Right atrium auricular region (tissue), 2 donors: ENCODE measurements at regions not wholly inside any gene's neighbourhood (a gene's known extent, or its start where the extent isn't known, plus 50 kb on each side); places are given as distances from the start of the nearest gene placed in this dataset.
"Not testable (repeated sequence)": the region's sequence is repeated elsewhere in the genome, so short reads cannot be mapped to it uniquely, and the experiment has no call there.

Experiments
- DNase-seq: peaks from one replicate; pipeline ENCODE4 v3.0.0-alpha.2; 2019; ENCODE audit warnings: low spot score
- H3K27ac ChIP-seq, 2 donors: fragments of 200-600 bp; sonication (generic); 1 replicate in 1 of 2; 2 replicates in 1 of 2; pipeline ENCODE4 v1.5.1; 2016 to 2019
- H3K27me3 ChIP-seq, 2 donors: fragments of 200-600 bp; sonication (generic); one replicate each; pipeline versions ENCODE4 v1.5.1 to v1.6.0; 2017 to 2019
- H3K36me3 ChIP-seq: fragments of 200-600 bp; sonication (generic); one replicate; pipeline ENCODE4 v1.5.1; 2016
- H3K4me1 ChIP-seq, 2 donors: fragments of 200-600 bp; sonication (generic); one replicate each; pipeline versions ENCODE4 v1.5.1 to v1.6.0; 2017 to 2019
- H3K4me3 ChIP-seq, 2 donors: fragments of 200-600 bp; sonication (generic); 1 replicate in 1 of 2; 2 replicates in 1 of 2; pipeline ENCODE4 v1.5.1; 2017 to 2019; ENCODE audit warnings: mild to moderate bottlenecking in 1 of 2, moderate library complexity in 1 of 2
- H3K9me3 ChIP-seq, 2 donors: fragments of 200-600 bp; sonication (generic); one replicate each; pipeline ENCODE4 v1.5.1; 2019
- CTCF ChIP-seq, 2 donors: fragments of 200-600 bp; sonication (generic); IDR thresholded peaks; one replicate each; pipeline ENCODE4 v1.5.1; 2019; ENCODE audit warnings: antibody characterized with exemption in 2 of 2

- H3K9me3 ChIP-seq = no peaks in the 10 kb centered on the region
- H3K4me1 ChIP-seq = no peaks in the 10 kb centered on the region
- DNase-seq = no peak
- TF ChIP-seq CTCF (IDR thresholded peaks at IDR 0.05) = no peak
- H3K36me3 ChIP-seq = no peaks in the 10 kb centered on the region
- no peak overlapping the region for H3K4me3 ChIP-seq
- no peak overlapping the region for H3K27ac ChIP-seq
- no peaks in the 10 kb centered on the region for H3K27me3 ChIP-seq
Measured at GRCh38 chr4:28845158-28845557, 1875.0 kb upstream of the PCDH7 start.

GRCh38 chr4:28857028-28857427 is 1863.1 kb upstream of the PCDH7 start:
- not testable (repeated sequence) for H3K27me3 ChIP-seq, H3K36me3 ChIP-seq, DNase-seq, H3K27ac ChIP-seq, H3K9me3 ChIP-seq, H3K4me3 ChIP-seq, H3K4me1 ChIP-seq

GRCh38 chr4:28868841-28869240 is 1851.3 kb upstream of the PCDH7 start:
- no peak overlapping the region for H3K4me3 ChIP-seq
- H3K36me3 ChIP-seq = no peaks in the 10 kb centered on the region
- no peaks in the 10 kb centered on the region for H3K27me3 ChIP-seq
- TF ChIP-seq CTCF (IDR thresholded peaks at IDR 0.05) = no peak
- no peaks in the 10 kb centered on the region for H3K4me1 ChIP-seq
- H3K9me3 ChIP-seq = no peaks in the 10 kb centered on the region
- DNase-seq = no peak
- no peak overlapping the region for H3K27ac ChIP-seq

- DNase-seq = no peak
- Histone ChIP-seq H3K9me3 (no peaks in the 10 kb centered on the region), H3K4me1 (no peaks in the 10 kb centered on the region), H3K27me3 (no peaks in the 10 kb centered on the region), H3K36me3 (no peaks in the 10 kb centered on the region), H3K27ac (no peak overlapping the region), H3K4me3 (no peak overlapping the region)
- no peak for TF ChIP-seq CTCF (IDR thresholded peaks at IDR 0.05)
Measured at GRCh38 chr4:28879178-28879577, 1841.0 kb upstream of the PCDH7 start.

- Histone ChIP-seq H3K36me3 (no peaks in the 10 kb centered on the region), H3K4me3 (no peak overlapping the region)
- TF ChIP-seq CTCF (IDR thresholded peaks at IDR 0.05) = no peak
Measured at GRCh38 chr4:28879900-28880299, 1840.3 kb upstream of the PCDH7 start.

GRCh38 chr4:28883211-28883610 is 1837.0 kb upstream of the PCDH7 start:
- Histone ChIP-seq H3K9me3 (no peaks in the 10 kb centered on the region), H3K4me3 (no peak overlapping the region), H3K36me3 (no peaks in the 10 kb centered on the region), H3K4me1 (no peaks in the 10 kb centered on the region), H3K27ac (no peak overlapping the region), H3K27me3 (no peaks in the 10 kb centered on the region)
- no peak for TF ChIP-seq CTCF (IDR thresholded peaks at IDR 0.05)
- DNase-seq = no peak

More at GRCh38 chr4:28879900-28880299, 1840.3 kb upstream of the PCDH7 start:
- Histone ChIP-seq H3K27me3 (no peaks in the 10 kb centered on the region), H3K9me3 (no peaks in the 10 kb centered on the region), H3K4me1 (no peaks in the 10 kb centered on the region), H3K27ac (no peak overlapping the region)
- DNase-seq = no peak
